K562 (cell line): ENCODE measurements at regions not wholly inside any gene's neighbourhood (a gene's known extent, or its start where the extent isn't known, plus 50 kb on each side); places are given as distances from the start of the nearest gene placed in this dataset.

Experiments used
- ATAC-seq: fragments of 200-7000 bp; cut with Tn5 transposase; 3 replicates; pipeline ENCODE4 v1.9.1; 2020; ENCODE audit warnings: moderate library complexity
- BruUV-seq: library from RNA; stranded (reverse); fragments of 400-500 nt; replicated peaks from 2 replicates; lab custom pipeline; 2021; lab: Mats Ljungman, UMichigan
- CTCF ChIA-PET: fragments of 300-600 bp; formaldehyde crosslinking; extraction: SDS; loops from one replicate; lab custom pipeline; 2021; ENCODE audit warnings: low intra/inter-chr PET ratio; lab: Yijun Ruan, JAX
- POLR2A ChIA-PET: fragments of 300-600, 350-650 bp; sonication (Branson Sonifier 250); formaldehyde crosslinking; extraction: SDS; loops from one replicate; lab custom pipeline; 2021; ENCODE audit warnings: antibody characterized with exemption, inconsistent platforms; lab: Yijun Ruan, JAX
- DNase-seq, 4 experiments: peaks; one replicate each; pipeline versions ENCODE4 v3.0.0 to v3.0.0-alpha.2; 2011 to 2018; ENCODE audit warnings: low spot score in 3 of 4, mixed read lengths in 3 of 4; ENCODE audit errors: extremely low read depth in 1 of 4
- FAIRE-seq: peaks from 2 replicates; lab custom pipeline; 2011; peaks lifted over from hg19 to GRCh38; lab: Jason Lieb, UNC
- H2AFZ ChIP-seq: 2 replicates; pipeline ENCODE4 v1.6.0; 2011; ENCODE audit warnings: low read depth, low read length, control low read depth, inconsistent platforms
- H3K27ac ChIP-seq: fragments of 200-600 bp; 3 replicates; pipeline ENCODE4 v1.8.0; 2011; ENCODE audit warnings: low read depth, mild to moderate bottlenecking, control low read depth, inconsistent platforms, low read length, moderate library complexity, mixed read lengths; ENCODE audit errors: extremely low read depth
- H3K27me3 ChIP-seq, 2 experiments: fragments of 300-600 bp in 1 of 2; 2 replicates in 1 of 2; 3 replicates in 1 of 2; pipeline versions ENCODE4 v1.6.0 to v1.8.0; 2011; ENCODE audit warnings: inconsistent platforms in 2 of 2, low read length in 2 of 2, mild to moderate bottlenecking in 1 of 2, mixed read lengths in 1 of 2, moderate library complexity in 1 of 2; ENCODE audit not compliant: control insufficient read depth in 2 of 2, insufficient read depth in 2 of 2
- H3K36me3 ChIP-seq: fragments of 300-600 bp; 3 replicates; pipeline ENCODE4 v1.8.0; 2011; ENCODE audit warnings: mild to moderate bottlenecking, low read length, inconsistent platforms; ENCODE audit not compliant: control insufficient read depth, insufficient read depth
- H3K4me1 ChIP-seq, 2 experiments: fragments of 200-600 bp in 1 of 2; replicated peaks in 1 of 2; 2 replicates in 1 of 2; 3 replicates in 1 of 2; pipeline versions ENCODE4 v1.5.1 to v1.8.0; 2011; ENCODE audit warnings: inconsistent platforms in 2 of 2, low read length in 2 of 2, mild to moderate bottlenecking in 1 of 2, mixed read lengths in 1 of 2, moderate library complexity in 1 of 2; ENCODE audit not compliant: control insufficient read depth in 2 of 2, insufficient read depth in 2 of 2
- H3K4me2 ChIP-seq: 2 replicates; pipeline ENCODE4 v1.6.1; 2011; ENCODE audit warnings: low read length, control low read depth, inconsistent platforms, mixed read lengths; ENCODE audit not compliant: insufficient read depth
- H3K4me3 ChIP-seq: fragments of 200-600 bp; sonication (generic), shearing (Covaris generic); 2 replicates; pipeline ENCODE4 v1.5.1; 2016; ENCODE audit warnings: control low read depth, inconsistent platforms
- H3K79me2 ChIP-seq: fragments of 200-600 bp; 3 replicates; pipeline ENCODE4 v1.8.0; 2011; ENCODE audit warnings: low read length, inconsistent platforms; ENCODE audit not compliant: control insufficient read depth, insufficient read depth
- H3K9ac ChIP-seq, 2 experiments: 2 replicates each; pipeline versions ENCODE4 v1.6.0 to v1.6.1; 2011; ENCODE audit warnings: low read depth in 2 of 2, low read length in 2 of 2, control low read depth in 1 of 2, inconsistent platforms in 1 of 2, mild to moderate bottlenecking in 1 of 2, mixed read lengths in 1 of 2; ENCODE audit not compliant: insufficient read depth in 1 of 2
- H3K9me1 ChIP-seq: one replicate; pipeline ENCODE4 v1.6.0; 2011; ENCODE audit warnings: inconsistent platforms, mild to moderate bottlenecking, low read length, moderate library complexity; ENCODE audit not compliant: control insufficient read depth, insufficient read depth
- H3K9me3 ChIP-seq: replicated peaks from 2 replicates; pipeline ENCODE4 v1.5.1; 2011; ENCODE audit warnings: low read depth, low read length, inconsistent platforms; ENCODE audit not compliant: control insufficient read depth, insufficient read depth
- H4K20me1 ChIP-seq: replicated peaks from 2 replicates; pipeline ENCODE4 v1.6.1; 2011; ENCODE audit warnings: low read length, inconsistent platforms, mixed read lengths; ENCODE audit not compliant: control insufficient read depth, insufficient read depth
- ARID1B ChIP-seq: fragments of 450-650 bp; IDR thresholded peaks from 2 replicates; pipeline ENCODE4 v1.6.1; 2016; ENCODE audit warnings: antibody characterized with exemption, mild to moderate bottlenecking, inconsistent platforms
- CCAR2 ChIP-seq: fragments of 200-400 bp; formaldehyde crosslinking; IDR thresholded peaks from 2 replicates; pipeline ENCODE4 v1.6.1; 2017; ENCODE audit warnings: mild to moderate bottlenecking, low read depth, low read length
- ELK3 ChIP-seq: fragments of 450-650 bp; formaldehyde crosslinking; IDR thresholded peaks from 2 replicates; pipeline ENCODE4 v1.4.0; 2020; ENCODE audit warnings: mild to moderate bottlenecking
- MAZ ChIP-seq, 2 experiments: fragments of 450-650 bp in 1 of 2; sonication (generic) in 1 of 2; formaldehyde crosslinking; IDR thresholded peaks in 1 of 2; conservative IDR thresholded peaks in 1 of 2; 2 replicates each; pipeline versions ENCODE4 v1.4.0 to v1.5.0; 2020; ENCODE audit warnings: mild to moderate bottlenecking in 1 of 2, missing genetic modification reagents in 1 of 2
- NONO ChIP-seq, 2 experiments: fragments of 200-400 bp in 1 of 2; fragments of 450-650 bp in 1 of 2; formaldehyde crosslinking in 1 of 2; IDR thresholded peaks; 2 replicates each; pipeline ENCODE4 v1.6.1; 2017; ENCODE audit warnings: low read depth in 2 of 2, mild to moderate bottlenecking in 2 of 2, moderate library complexity in 2 of 2, low read length in 1 of 2
- NRF1 ChIP-seq, 2 experiments: fragments of 450-650 bp; IDR thresholded peaks in 1 of 2; conservative IDR thresholded peaks in 1 of 2; 2 replicates each; pipeline ENCODE4 v1.6.1; 2014; ENCODE audit warnings: mild to moderate bottlenecking in 2 of 2
- WGBS: fragments of 100-300 bp; shearing (Covaris generic); methylation state at CpG from one replicate; pipeline ENCODE4 v1.1.6; 2016; ENCODE audit warnings: low coverage, mixed read lengths; ENCODE audit not compliant: insufficient coverage; ENCODE audit errors: missing lambda C conversion rate; 5-methylcytosine and 5-hydroxymethylcytosine counted together
- in situ Hi-C: fragments of 300-500 bp; cut with MboI; formaldehyde crosslinking; loops from 4 replicates; pipeline ENCODE4 v1.15.0; 2018; ENCODE audit warnings: inconsistent platforms, mixed read lengths
- intact Hi-C: fragments of 100-400 bp; cut with micrococcal nuclease; formaldehyde crosslinking; loops from 2 replicates; pipeline ENCODE4 v1.14.2; 2022
- TF ChIP-seq, protein P1 (sequence below): fragments of 250-450 bp; sonication (Bioruptor Pico); IDR thresholded peaks from 2 replicates; pipeline ENCODE4 v1.8.0; 2022; ENCODE audit warnings: inconsistent platforms
- TF ChIP-seq, protein P2 (sequence below): fragments of 250-450 bp; sonication (Bioruptor Pico); IDR thresholded peaks from 2 replicates; pipeline ENCODE4 v1.8.0; 2021; ENCODE audit warnings: mild to moderate bottlenecking, moderate library complexity
- TF ChIP-seq, protein P3 (sequence below): sonication (generic); formaldehyde crosslinking; IDR thresholded peaks from 2 replicates; pipeline ENCODE4 v1.8.0; 2022; ENCODE audit warnings: mild to moderate bottlenecking, missing genetic modification reagents, borderline replicate concordance

DNA sequence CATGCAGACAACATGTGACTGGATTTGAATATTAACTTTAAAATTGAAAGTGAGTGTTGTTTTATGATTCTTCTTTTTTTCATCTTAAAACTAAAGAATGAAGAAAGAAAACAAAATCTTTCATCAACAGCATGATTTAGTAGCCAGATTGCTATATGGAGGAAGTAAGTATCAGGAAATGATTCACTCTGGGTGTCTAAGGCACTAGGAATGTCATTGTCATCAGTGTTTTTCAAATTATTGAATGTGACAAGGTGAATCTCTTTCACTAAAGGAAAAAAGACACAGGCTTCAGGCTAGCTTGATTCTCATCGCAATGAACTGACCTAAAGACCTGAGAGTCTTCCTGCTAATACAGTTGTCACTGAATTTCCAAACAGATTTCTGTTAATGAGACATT, 430.1 kb downstream of the FBXO15 start:
- FAIRE-seq, result no peak
- Histone ChIP-seq H3K4me2 (no peak overlapping the region), H3K9ac (no peak overlapping the region), H3K36me3 (no peaks in the 10 kb centered on the region), H3K27ac (no peak overlapping the region), H3K27me3 (no peaks in the 10 kb centered on the region), H3K4me3 (no peak overlapping the region), H3K4me1 (no peaks in the 10 kb centered on the region), H2AFZ (no peak overlapping the region), H3K9me3 (0 out of 2 replicates have a peak, but pooled peaks cover 2% of the 10 kb centered on the region), H3K79me2 (no peaks in the 10 kb centered on the region), H4K20me1 (no peaks in the 10 kb centered on the region), H3K9me1 (no peaks in the 10 kb centered on the region)
- in situ Hi-C loops (no loop called here), intact Hi-C loops (no loop called here)
- TF ChIP-seq NONO (IDR thresholded peaks at IDR 0.05; ENCODE audit: low read depth in 2 of 2, low read length in 1 of 2), result no peak
- no peak for DNase-seq
- ChIA-PET POLR2A (no interaction called here), CTCF (no interaction called here)
- no TSS peak for BruUV-seq
- WGBS, result 0% methylated on average over 1 of the region's 1 CpG
- no peak for ATAC-seq

DNA sequence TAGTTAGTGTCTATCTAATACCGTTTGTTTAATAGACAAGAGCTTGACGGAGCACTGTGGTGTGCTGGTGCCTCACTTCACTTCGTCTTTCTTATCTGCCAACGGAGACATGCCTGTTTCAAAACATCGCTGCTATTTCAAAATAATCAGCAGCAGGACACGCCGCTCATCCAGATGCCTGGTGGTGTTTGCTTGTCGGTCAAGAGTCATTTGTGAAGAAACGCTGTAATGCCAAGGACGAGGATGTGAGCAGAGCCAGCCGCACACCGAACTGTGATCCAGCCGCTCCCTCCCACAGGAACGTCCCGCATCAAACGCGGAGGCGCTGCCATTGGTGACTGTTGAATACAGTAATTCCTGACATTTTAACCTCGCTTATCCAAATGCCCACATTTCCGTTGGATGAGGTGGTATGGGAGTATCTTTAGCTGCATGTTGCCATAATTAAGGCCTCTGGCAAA, 432.4 kb downstream of the FBXO15 start:
- Histone ChIP-seq H3K4me2 (no peak overlapping the region), H3K9me1 (no peaks in the 10 kb centered on the region), H3K4me3 (no peak overlapping the region), H3K36me3 (no peaks in the 10 kb centered on the region), H3K79me2 (no peaks in the 10 kb centered on the region), H2AFZ (no peak overlapping the region), H3K9ac (no peak overlapping the region), H4K20me1 (no peaks in the 10 kb centered on the region), H3K27ac (no peak overlapping the region), H3K4me1 (no peaks in the 10 kb centered on the region), H3K27me3 (no peaks in the 10 kb centered on the region), H3K9me3 (no peaks in the 10 kb centered on the region)
- WGBS, result 2% methylated on average over 20 of the region's 20 CpGs
- no peak for ATAC-seq
- intact Hi-C loops (no loop called here), in situ Hi-C loops (no loop called here)
- no peak for FAIRE-seq
- no TSS peak for BruUV-seq
- POLR2A ChIA-PET, result no interaction called here
- DNase-seq, result no peak
- CTCF ChIA-PET, result no interaction called here
- TF ChIP-seq ARID1B (no peak), ELK3 (CRISPR knock-in tag) (no peak), MAZ (CRISPR knock-in tag; conservative IDR thresholded peaks at IDR 0.05 in 1 of 2, IDR thresholded peaks at IDR 0.05 in 1 of 2) (no peak), NRF1 (conservative IDR thresholded peaks at IDR 0.05 in 1 of 2, IDR thresholded peaks at IDR 0.05 in 1 of 2) (no peak), CCAR2 (no peak)
- TF ChIP-seq, protein P1, sequence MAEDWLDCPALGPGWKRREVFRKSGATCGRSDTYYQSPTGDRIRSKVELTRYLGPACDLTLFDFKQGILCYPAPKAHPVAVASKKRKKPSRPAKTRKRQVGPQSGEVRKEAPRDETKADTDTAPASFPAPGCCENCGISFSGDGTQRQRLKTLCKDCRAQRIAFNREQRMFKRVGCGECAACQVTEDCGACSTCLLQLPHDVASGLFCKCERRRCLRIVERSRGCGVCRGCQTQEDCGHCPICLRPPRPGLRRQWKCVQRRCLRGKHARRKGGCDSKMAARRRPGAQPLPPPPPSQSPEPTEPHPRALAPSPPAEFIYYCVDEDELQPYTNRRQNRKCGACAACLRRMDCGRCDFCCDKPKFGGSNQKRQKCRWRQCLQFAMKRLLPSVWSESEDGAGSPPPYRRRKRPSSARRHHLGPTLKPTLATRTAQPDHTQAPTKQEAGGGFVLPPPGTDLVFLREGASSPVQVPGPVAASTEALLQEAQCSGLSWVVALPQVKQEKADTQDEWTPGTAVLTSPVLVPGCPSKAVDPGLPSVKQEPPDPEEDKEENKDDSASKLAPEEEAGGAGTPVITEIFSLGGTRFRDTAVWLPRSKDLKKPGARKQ (CRISPR knock-in tag), result no peak
- TF ChIP-seq, protein P2, sequence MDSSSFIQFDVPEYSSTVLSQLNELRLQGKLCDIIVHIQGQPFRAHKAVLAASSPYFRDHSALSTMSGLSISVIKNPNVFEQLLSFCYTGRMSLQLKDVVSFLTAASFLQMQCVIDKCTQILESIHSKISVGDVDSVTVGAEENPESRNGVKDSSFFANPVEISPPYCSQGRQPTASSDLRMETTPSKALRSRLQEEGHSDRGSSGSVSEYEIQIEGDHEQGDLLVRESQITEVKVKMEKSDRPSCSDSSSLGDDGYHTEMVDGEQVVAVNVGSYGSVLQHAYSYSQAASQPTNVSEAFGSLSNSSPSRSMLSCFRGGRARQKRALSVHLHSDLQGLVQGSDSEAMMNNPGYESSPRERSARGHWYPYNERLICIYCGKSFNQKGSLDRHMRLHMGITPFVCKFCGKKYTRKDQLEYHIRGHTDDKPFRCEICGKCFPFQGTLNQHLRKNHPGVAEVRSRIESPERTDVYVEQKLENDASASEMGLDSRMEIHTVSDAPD (CRISPR knock-in tag), result no peak
- TF ChIP-seq, protein P3, sequence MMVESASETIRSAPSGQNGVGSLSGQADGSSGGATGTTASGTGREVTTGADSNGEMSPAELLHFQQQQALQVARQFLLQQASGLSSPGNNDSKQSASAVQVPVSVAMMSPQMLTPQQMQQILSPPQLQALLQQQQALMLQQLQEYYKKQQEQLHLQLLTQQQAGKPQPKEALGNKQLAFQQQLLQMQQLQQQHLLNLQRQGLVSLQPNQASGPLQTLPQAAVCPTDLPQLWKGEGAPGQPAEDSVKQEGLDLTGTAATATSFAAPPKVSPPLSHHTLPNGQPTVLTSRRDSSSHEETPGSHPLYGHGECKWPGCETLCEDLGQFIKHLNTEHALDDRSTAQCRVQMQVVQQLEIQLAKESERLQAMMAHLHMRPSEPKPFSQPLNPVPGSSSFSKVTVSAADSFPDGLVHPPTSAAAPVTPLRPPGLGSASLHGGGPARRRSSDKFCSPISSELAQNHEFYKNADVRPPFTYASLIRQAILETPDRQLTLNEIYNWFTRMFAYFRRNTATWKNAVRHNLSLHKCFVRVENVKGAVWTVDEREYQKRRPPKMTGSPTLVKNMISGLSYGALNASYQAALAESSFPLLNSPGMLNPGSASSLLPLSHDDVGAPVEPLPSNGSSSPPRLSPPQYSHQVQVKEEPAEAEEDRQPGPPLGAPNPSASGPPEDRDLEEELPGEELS (CRISPR knock-in tag), result no peak
